Activated CD4-positive, alpha-beta T cell treated with anti-CD3 and anti-CD28 coated beads for 48 hours (primary cell): ENCODE measurements at regions not wholly inside any gene's neighbourhood (a gene's known extent, or its start where the extent isn't known, plus 50 kb on each side); places are given as distances from the start of the nearest gene placed in this dataset.
A peak's percentile ranks its signal among the peaks of the same experiment; 100 is the strongest.
"Not testable (repeated sequence)": the region's sequence is repeated elsewhere in the genome, so short reads cannot be mapped to it uniquely, and the experiment has no call there.

Experiments used
- DNase-seq: peaks from one replicate; pipeline ENCODE4 v3.0.0-alpha.2; 2020

- DNase-seq: not testable (repeated sequence)
Measured at GRCh38 chr1:219863816-219864215, 64.5 kb downstream of the SLC30A10 start.

GRCh38 chr1:219862366-219862765 is 66.0 kb downstream of the SLC30A10 start:
- DNase-seq: no peak

- no peak for DNase-seq
Measured at GRCh38 chr1:219858980-219859379, 69.4 kb downstream of the SLC30A10 start.

GRCh38 chr1:219847215-219847855 is 81.0 kb downstream of the SLC30A10 start:
- no peak for DNase-seq

GRCh38 chr1:219839595-219839994 is 88.8 kb downstream of the SLC30A10 start:
- DNase-seq: not testable (repeated sequence)

- DNase-seq: no peak
Measured at GRCh38 chr1:219837994-219838294, 90.4 kb downstream of the SLC30A10 start.

GRCh38 chr1:219837274-219837993 is 90.9 kb downstream of the SLC30A10 start:
- no peak for DNase-seq

GRCh38 chr1:219834314-219834917 is 93.9 kb downstream of the SLC30A10 start:
- DNase-seq: no peak

GRCh38 chr1:219833214-219833815 is 95.0 kb downstream of the SLC30A10 start:
- DNase-seq: no peak

- DNase-seq: no peak
Measured at GRCh38 chr1:219826290-219826689, 102.1 kb downstream of the SLC30A10 start.

GRCh38 chr1:219825355-219825754 is 103.0 kb downstream of the SLC30A10 start:
- no peak for DNase-seq

GRCh38 chr1:219824338-219824737 is 104.0 kb downstream of the SLC30A10 start:
- DNase-seq: no peak

GRCh38 chr1:219820551-219820950 is 107.8 kb downstream of the SLC30A10 start:
- no peak for DNase-seq

- DNase-seq: no peak
Measured at GRCh38 chr1:219817914-219818313, 110.4 kb downstream of the SLC30A10 start.

GRCh38 chr1:219813294-219813693 is 115.1 kb downstream of the SLC30A10 start:
- no peak for DNase-seq

GRCh38 chr1:219812491-219813203 is 115.7 kb downstream of the SLC30A10 start:
- peak; percentile 14 for DNase-seq

GRCh38 chr1:219812086-219812485 is 116.3 kb downstream of the SLC30A10 start:
- no peak for DNase-seq

- DNase-seq: no peak
Measured at GRCh38 chr1:219810451-219810850, 117.9 kb downstream of the SLC30A10 start.

GRCh38 chr1:219808790-219809189 is 119.6 kb downstream of the SLC30A10 start:
- no peak for DNase-seq

- DNase-seq: no peak
Measured at GRCh38 chr1:219806642-219807041, 121.7 kb downstream of the SLC30A10 start.

GRCh38 chr1:219806020-219806419 is 122.3 kb downstream of the SLC30A10 start:
- no peak for DNase-seq

- no peak for DNase-seq
Measured at GRCh38 chr1:219805191-219805590, 123.2 kb downstream of the SLC30A10 start.

GRCh38 chr1:219801156-219801820 is 127.1 kb downstream of the SLC30A10 start:
- DNase-seq: no peak
